ENCODE measurements at regions not wholly inside any gene's neighbourhood (a gene's known extent, or its start where the extent isn't known, plus 50 kb on each side); places are given as distances from the start of the nearest gene placed in this dataset.

- DNase-seq: no peak
- intact Hi-C loops (cut with DNase I): no loop called here
Measured at GRCh38 chr2:234211797-234212196, 161.3 kb downstream of the SPP2 start.

GRCh38 chr2:234206738-234207137, 156.2 kb downstream of the SPP2 start:
- intact Hi-C loops (cut with DNase I): no loop called here
- no peak for DNase-seq

- intact Hi-C loops (cut with DNase I): no loop called here
- DNase-seq: no peak
Measured at GRCh38 chr2:234204480-234204879, 154.0 kb downstream of the SPP2 start.

- intact Hi-C loops (cut with DNase I): no loop called here
- peak in 3 of 10 donors; percentile 29 to 79 (median 62) for DNase-seq
Measured at GRCh38 chr2:234203135-234203984, 152.9 kb downstream of the SPP2 start.

GRCh38 chr2:234202601-234203000, 152.1 kb downstream of the SPP2 start:
- intact Hi-C loops (cut with DNase I): no loop called here
- no peak for DNase-seq

GRCh38 chr2:234199996-234200395, 149.5 kb downstream of the SPP2 start:
- DNase-seq: no peak

GRCh38 chr2:234198976-234199375, 148.5 kb downstream of the SPP2 start:
- intact Hi-C loops (cut with DNase I): no loop called here
- no peak for DNase-seq

More at GRCh38 chr2:234199996-234200395, 149.5 kb downstream of the SPP2 start:
- intact Hi-C loops (cut with DNase I): no loop called here

GRCh38 chr2:234195516-234195915, 145.0 kb downstream of the SPP2 start:
- no peak for DNase-seq
- intact Hi-C loops (cut with DNase I): no loop called here

- DNase-seq: no peak
- intact Hi-C loops (cut with DNase I): no loop called here
Measured at GRCh38 chr2:234193977-234194563, 143.6 kb downstream of the SPP2 start.

- intact Hi-C loops (cut with DNase I): no loop called here
- no peak for DNase-seq
Measured at GRCh38 chr2:234191819-234192407, 141.4 kb downstream of the SPP2 start.

GRCh38 chr2:234189786-234190300, 139.3 kb downstream of the SPP2 start:
- no peak for DNase-seq
- intact Hi-C loops (cut with DNase I): no loop called here

GRCh38 chr2:234189230-234189629, 138.7 kb downstream of the SPP2 start:
- intact Hi-C loops (cut with DNase I): no loop called here
- DNase-seq: no peak

- DNase-seq: no peak
- intact Hi-C loops (cut with DNase I): no loop called here
Measured at GRCh38 chr2:234187646-234188174, 137.2 kb downstream of the SPP2 start.

- intact Hi-C loops (cut with DNase I): no loop called here
Measured at GRCh38 chr2:234181121-234181520, 130.6 kb downstream of the SPP2 start.

GRCh38 chr2:234179031-234179363, 128.5 kb downstream of the SPP2 start:
- DNase-seq: no peak
- intact Hi-C loops (cut with DNase I): no loop called here

More at GRCh38 chr2:234181121-234181520, 130.6 kb downstream of the SPP2 start:
- no peak for DNase-seq

- peak in 1 of 10 donors; percentile 65 for DNase-seq
- intact Hi-C loops (cut with DNase I): no loop called here
Measured at GRCh38 chr2:234178330-234179030, 128.0 kb downstream of the SPP2 start.

GRCh38 chr2:234175649-234176048, 125.1 kb downstream of the SPP2 start:
- DNase-seq: no peak
- intact Hi-C loops (cut with DNase I): no loop called here

- DNase-seq: no peak
- intact Hi-C loops (cut with DNase I): no loop called here
Measured at GRCh38 chr2:234174742-234175141, 124.2 kb downstream of the SPP2 start.

- DNase-seq: no peak
- intact Hi-C loops (cut with DNase I): no loop called here
Measured at GRCh38 chr2:234172532-234172931, 122.0 kb downstream of the SPP2 start.

- DNase-seq: no peak
- intact Hi-C loops (cut with DNase I): no loop called here
Measured at GRCh38 chr2:234172066-234172465, 121.6 kb downstream of the SPP2 start.

GRCh38 chr2:234171666-234172065, 121.2 kb downstream of the SPP2 start:
- no peak for DNase-seq
- intact Hi-C loops (cut with DNase I): no loop called here
